ENCODE measurements at regions not wholly inside any gene's neighbourhood (a gene's known extent, or its start where the extent isn't known, plus 50 kb on each side); places are given as distances from the start of the nearest gene placed in this dataset.

DNA sequence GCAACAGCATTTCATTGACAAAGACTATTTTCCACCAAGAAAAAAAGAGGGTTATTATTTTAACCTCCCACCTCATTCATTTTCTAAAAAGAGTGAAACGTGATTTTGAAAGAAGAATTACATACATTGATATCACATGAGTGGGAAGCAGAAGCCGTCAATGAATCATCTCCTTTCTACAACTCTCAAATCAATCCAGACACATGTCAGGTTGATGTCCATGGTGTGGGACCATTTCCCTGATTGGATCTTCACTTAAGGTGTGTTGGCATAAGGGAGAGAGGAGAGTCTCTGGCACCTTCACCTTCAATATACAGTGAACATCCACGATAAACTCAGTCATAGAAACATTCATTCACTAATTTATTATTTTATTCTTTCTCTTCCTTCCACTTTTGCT, 1095.1 kb downstream of the BCL11B start (continued):
- TF ChIP-seq, protein P1, sequence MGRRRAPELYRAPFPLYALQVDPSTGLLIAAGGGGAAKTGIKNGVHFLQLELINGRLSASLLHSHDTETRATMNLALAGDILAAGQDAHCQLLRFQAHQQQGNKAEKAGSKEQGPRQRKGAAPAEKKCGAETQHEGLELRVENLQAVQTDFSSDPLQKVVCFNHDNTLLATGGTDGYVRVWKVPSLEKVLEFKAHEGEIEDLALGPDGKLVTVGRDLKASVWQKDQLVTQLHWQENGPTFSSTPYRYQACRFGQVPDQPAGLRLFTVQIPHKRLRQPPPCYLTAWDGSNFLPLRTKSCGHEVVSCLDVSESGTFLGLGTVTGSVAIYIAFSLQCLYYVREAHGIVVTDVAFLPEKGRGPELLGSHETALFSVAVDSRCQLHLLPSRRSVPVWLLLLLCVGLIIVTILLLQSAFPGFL (CRISPR knock-in tag; IDR thresholded peaks at IDR 0.05; ENCODE audit: borderline replicate concordance) = no peak
- TF ChIP-seq, protein P2, sequence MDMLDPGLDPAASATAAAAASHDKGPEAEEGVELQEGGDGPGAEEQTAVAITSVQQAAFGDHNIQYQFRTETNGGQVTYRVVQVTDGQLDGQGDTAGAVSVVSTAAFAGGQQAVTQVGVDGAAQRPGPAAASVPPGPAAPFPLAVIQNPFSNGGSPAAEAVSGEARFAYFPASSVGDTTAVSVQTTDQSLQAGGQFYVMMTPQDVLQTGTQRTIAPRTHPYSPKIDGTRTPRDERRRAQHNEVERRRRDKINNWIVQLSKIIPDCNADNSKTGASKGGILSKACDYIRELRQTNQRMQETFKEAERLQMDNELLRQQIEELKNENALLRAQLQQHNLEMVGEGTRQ (CRISPR knock-in tag; IDR thresholded peaks at IDR 0.05) = no peak
- TF ChIP-seq IRF2 (CRISPR knock-in tag; IDR thresholded peaks at IDR 0.05; ENCODE audit: borderline replicate concordance, low read depth) = no peak

DNA sequence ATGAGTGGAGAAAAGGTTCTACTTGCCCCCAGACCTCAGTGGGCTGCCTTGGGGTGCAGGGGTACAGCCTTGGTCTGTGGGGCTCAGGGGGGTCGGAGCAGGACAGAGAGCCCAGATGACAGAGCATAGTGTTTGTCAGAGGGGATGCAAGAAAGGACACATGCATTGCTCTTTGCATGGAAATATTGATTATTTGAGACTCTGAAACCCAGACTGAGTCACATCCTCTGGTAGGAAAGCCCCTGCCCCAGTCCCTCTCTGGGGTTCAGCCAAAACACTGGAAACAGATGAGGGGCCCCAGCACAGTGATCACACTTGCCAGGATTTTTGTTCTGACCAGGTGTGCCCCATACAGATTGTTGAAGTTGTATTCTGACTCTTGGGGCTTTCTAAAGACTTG, 1094.4 kb downstream of the BCL11B start:
- Mint-ChIP-seq H3K4me3 (no peak overlapping the region), H3K36me3 (no peaks in the 10 kb centered on the region), H3K4me1 (peaks cover 11% of the 10 kb centered on the region), H3K27me3 (ENCODE audit: low read depth) (no peaks in the 10 kb centered on the region), H3K9me3 (no peaks in the 10 kb centered on the region), H3K27ac (no peak overlapping the region)
- DNase-seq (ENCODE audit: low spot score) = no peak
- TF ChIP-seq, protein P3, sequence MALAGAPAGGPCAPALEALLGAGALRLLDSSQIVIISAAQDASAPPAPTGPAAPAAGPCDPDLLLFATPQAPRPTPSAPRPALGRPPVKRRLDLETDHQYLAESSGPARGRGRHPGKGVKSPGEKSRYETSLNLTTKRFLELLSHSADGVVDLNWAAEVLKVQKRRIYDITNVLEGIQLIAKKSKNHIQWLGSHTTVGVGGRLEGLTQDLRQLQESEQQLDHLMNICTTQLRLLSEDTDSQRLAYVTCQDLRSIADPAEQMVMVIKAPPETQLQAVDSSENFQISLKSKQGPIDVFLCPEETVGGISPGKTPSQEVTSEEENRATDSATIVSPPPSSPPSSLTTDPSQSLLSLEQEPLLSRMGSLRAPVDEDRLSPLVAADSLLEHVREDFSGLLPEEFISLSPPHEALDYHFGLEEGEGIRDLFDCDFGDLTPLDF (CRISPR knock-in tag; IDR thresholded peaks at IDR 0.05) = no peak
- TF ChIP-seq SOX15 (CRISPR knock-in tag; IDR thresholded peaks at IDR 0.05) (no peak), NR3C1 (CRISPR knock-in tag; conservative IDR thresholded peaks at IDR 0.05; ENCODE audit: low read depth) (no peak), ZNF396 (CRISPR knock-in tag; IDR thresholded peaks at IDR 0.05; ENCODE audit: borderline replicate concordance) (no peak), NFYB (CRISPR knock-in tag; conservative IDR thresholded peaks at IDR 0.05; ENCODE audit: low read depth) (no peak), TCF7 (CRISPR knock-in tag; IDR thresholded peaks at IDR 0.05; ENCODE audit: low read depth) (no peak), ZNF219 (CRISPR knock-in tag; IDR thresholded peaks at IDR 0.05; ENCODE audit: borderline replicate concordance) (no peak), SP1 (CRISPR knock-in tag; conservative IDR thresholded peaks at IDR 0.05) (no peak), ZNF263 (CRISPR knock-in tag; IDR thresholded peaks at IDR 0.05; ENCODE audit: low read depth) (no peak), MXD4 (CRISPR knock-in tag; IDR thresholded peaks at IDR 0.05; ENCODE audit: borderline replicate concordance) (no peak), TEAD4 (CRISPR knock-in tag; IDR thresholded peaks at IDR 0.05) (no peak), ZNF423 (CRISPR knock-in tag; IDR thresholded peaks at IDR 0.05) (no peak), RORB (CRISPR knock-in tag; IDR thresholded peaks at IDR 0.05) (no peak), ZNF671 (CRISPR knock-in tag; IDR thresholded peaks at IDR 0.05) (no peak), TP53 (CRISPR knock-in tag; IDR thresholded peaks at IDR 0.05) (no peak), MYBL2 (CRISPR knock-in tag; IDR thresholded peaks at IDR 0.05) (no peak)
- TF ChIP-seq, protein P4, sequence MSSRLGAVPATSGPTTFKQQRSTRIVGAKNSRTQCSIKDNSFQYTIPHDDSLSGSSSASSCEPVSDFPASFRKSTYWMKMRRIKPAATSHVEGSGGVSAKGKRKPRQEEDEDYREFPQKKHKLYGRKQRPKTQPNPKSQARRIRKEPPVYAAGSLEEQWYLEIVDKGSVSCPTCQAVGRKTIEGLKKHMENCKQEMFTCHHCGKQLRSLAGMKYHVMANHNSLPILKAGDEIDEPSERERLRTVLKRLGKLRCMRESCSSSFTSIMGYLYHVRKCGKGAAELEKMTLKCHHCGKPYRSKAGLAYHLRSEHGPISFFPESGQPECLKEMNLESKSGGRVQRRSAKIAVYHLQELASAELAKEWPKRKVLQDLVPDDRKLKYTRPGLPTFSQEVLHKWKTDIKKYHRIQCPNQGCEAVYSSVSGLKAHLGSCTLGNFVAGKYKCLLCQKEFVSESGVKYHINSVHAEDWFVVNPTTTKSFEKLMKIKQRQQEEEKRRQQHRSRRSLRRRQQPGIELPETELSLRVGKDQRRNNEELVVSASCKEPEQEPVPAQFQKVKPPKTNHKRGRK (CRISPR knock-in tag; IDR thresholded peaks at IDR 0.05; ENCODE audit: borderline replicate concordance) = no peak
- TF ChIP-seq, protein P5, sequence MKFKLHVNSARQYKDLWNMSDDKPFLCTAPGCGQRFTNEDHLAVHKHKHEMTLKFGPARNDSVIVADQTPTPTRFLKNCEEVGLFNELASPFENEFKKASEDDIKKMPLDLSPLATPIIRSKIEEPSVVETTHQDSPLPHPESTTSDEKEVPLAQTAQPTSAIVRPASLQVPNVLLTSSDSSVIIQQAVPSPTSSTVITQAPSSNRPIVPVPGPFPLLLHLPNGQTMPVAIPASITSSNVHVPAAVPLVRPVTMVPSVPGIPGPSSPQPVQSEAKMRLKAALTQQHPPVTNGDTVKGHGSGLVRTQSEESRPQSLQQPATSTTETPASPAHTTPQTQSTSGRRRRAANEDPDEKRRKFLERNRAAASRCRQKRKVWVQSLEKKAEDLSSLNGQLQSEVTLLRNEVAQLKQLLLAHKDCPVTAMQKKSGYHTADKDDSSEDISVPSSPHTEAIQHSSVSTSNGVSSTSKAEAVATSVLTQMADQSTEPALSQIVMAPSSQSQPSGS (CRISPR knock-in tag; IDR thresholded peaks at IDR 0.05; ENCODE audit: borderline replicate concordance, low read depth) = no peak
- POLR2A ChIA-PET = no interaction called here
- ATAC-seq = no peak
- CTCF ChIA-PET = no interaction called here

Measured in WTC11 (cell line).